ENCODE measurements at regions not wholly inside any gene's neighbourhood (a gene's known extent, or its start where the extent isn't known, plus 50 kb on each side); places are given as distances from the start of the nearest gene placed in this dataset.

DNA sequence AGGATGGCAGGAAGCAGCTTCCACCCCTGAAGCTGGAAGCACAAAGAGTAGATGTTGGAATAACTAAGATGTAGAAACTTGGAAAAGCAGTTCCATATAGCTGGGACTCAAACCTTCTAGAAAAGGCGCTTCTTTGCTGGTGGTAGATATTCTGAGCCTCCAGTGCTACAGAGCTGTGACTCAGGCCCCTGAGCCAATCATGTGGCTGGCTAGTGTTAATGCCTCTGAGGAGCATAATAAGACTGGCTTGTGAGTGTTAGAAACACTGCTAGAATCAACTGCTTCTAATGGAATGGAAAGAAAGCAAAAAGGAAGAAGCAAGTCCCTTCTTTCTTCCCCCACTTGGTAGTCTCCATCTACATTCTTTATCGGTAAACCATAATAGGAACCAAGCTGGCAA lies 234.2 kb upstream of the DMAC1 start:
- Mint-ChIP-seq H3K9me3 (ENCODE audit: unreplicated experiment) (peaks cover 20% of the 10 kb centered on the region), H3K27me3 (ENCODE audit: insufficient read depth, unreplicated experiment) (no peaks in the 10 kb centered on the region), H3K4me1 (ENCODE audit: low read depth, unreplicated experiment) (no peaks in the 10 kb centered on the region), H3K36me3 (ENCODE audit: insufficient read depth, unreplicated experiment) (no peaks in the 10 kb centered on the region), H3K27ac (ENCODE audit: unreplicated experiment) (no peak overlapping the region), H3K4me3 (ENCODE audit: unreplicated experiment) (no peak overlapping the region)
- intact Hi-C loops (cut with micrococcal nuclease; ENCODE audit: unreplicated experiment) = no loop called here
- BruUV-seq (replicated peaks) = no TSS peak
- Histone ChIP-seq H3K27me3 (replicated peaks; ENCODE audit: control insufficient read depth, insufficient read depth, low read length) (no peaks in the 10 kb centered on the region), H3K4me3 (ENCODE audit: low read depth, low read length) (no peak overlapping the region), H3K4me1 (no peaks in the 10 kb centered on the region), H3K36me3 (ENCODE audit: control insufficient read depth, insufficient read depth, low read length) (no peaks in the 10 kb centered on the region), H3K9me3 (no peaks in the 10 kb centered on the region; the same call in 1 of the 2 replicates)
- POLR2A ChIA-PET = no interaction called here
- no peak for DNase-seq
- CTCF ChIA-PET = no interaction called here
- TF ChIP-seq, protein P1, sequence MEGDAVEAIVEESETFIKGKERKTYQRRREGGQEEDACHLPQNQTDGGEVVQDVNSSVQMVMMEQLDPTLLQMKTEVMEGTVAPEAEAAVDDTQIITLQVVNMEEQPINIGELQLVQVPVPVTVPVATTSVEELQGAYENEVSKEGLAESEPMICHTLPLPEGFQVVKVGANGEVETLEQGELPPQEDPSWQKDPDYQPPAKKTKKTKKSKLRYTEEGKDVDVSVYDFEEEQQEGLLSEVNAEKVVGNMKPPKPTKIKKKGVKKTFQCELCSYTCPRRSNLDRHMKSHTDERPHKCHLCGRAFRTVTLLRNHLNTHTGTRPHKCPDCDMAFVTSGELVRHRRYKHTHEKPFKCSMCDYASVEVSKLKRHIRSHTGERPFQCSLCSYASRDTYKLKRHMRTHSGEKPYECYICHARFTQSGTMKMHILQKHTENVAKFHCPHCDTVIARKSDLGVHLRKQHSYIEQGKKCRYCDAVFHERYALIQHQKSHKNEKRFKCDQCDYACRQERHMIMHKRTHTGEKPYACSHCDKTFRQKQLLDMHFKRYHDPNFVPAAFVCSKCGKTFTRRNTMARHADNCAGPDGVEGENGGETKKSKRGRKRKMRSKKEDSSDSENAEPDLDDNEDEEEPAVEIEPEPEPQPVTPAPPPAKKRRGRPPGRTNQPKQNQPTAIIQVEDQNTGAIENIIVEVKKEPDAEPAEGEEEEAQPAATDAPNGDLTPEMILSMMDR (IDR thresholded peaks at IDR 0.05; ENCODE audit: insufficient read depth in 1 of 2, low read depth in 1 of 2, low read length in 1 of 2, severe bottlenecking in 1 of 2, unreplicated experiment in 1 of 2) = no peak

DNA sequence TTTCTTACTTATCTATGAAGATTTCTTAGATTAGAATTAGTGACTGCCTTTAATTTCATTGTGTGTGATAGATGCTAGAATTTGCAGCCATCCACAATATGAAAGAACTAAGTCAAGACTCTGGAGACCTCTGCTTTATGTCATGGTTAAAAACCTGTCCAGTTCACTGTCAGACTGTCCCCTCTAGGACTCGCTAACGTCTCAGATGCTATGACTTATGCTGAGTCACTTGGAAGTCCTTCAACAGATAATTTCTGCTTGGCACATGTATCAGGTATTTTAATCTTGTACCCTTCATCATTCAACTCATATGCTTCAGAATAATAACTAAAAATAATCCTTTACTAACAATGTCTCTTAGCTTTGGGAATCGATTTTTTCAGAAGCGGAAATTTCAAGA lies 230.5 kb upstream of the DMAC1 start:
- Mint-ChIP-seq H3K27ac (ENCODE audit: unreplicated experiment) (no peak overlapping the region), H3K9me3 (ENCODE audit: unreplicated experiment) (no peaks in the 10 kb centered on the region), H3K27me3 (ENCODE audit: insufficient read depth, unreplicated experiment) (no peaks in the 10 kb centered on the region), H3K4me1 (ENCODE audit: low read depth, unreplicated experiment) (no peaks in the 10 kb centered on the region), H3K36me3 (ENCODE audit: insufficient read depth, unreplicated experiment) (no peaks in the 10 kb centered on the region), H3K4me3 (ENCODE audit: unreplicated experiment) (no peak overlapping the region)
- Histone ChIP-seq H3K27me3 (replicated peaks; ENCODE audit: control insufficient read depth, insufficient read depth, low read length) (no peaks in the 10 kb centered on the region), H3K36me3 (ENCODE audit: control insufficient read depth, insufficient read depth, low read length) (no peaks in the 10 kb centered on the region), H3K4me1 (no peaks in the 10 kb centered on the region), H3K9me3 (no peaks in the 10 kb centered on the region), H3K4me3 (ENCODE audit: low read depth, low read length) (no peak overlapping the region)
- ChIA-PET POLR2A (no interaction called here), CTCF (no interaction called here)
- no peak for DNase-seq
- TF ChIP-seq, protein P1 (IDR thresholded peaks at IDR 0.05; ENCODE audit: insufficient read depth in 1 of 2, low read depth in 1 of 2, low read length in 1 of 2, severe bottlenecking in 1 of 2, unreplicated experiment in 1 of 2) = no peak
- no TSS peak for BruUV-seq (replicated peaks)
- intact Hi-C loops (cut with micrococcal nuclease; ENCODE audit: unreplicated experiment) = no loop called here

DNA sequence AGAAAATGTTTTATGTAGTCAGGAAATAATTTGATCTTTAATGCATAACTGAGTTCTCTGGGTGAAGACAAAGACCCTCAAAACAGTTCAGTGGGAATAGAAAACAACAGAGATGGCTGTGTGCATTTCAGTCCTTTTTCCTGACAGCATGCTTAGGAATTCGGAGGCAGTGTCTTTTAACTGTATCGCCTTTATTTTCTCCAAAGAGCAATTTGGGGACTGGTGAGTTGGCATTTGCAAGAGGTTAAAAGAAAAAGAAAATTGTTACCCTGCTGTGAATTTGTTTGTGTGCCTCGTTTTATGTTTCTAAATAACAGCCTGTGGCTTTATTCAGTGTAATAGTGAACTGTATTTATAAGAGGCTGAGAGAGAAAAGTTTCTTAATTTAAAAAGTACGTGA lies 227.8 kb upstream of the DMAC1 start:
- CTCF ChIA-PET = no interaction called here
- H3K27ac Mint-ChIP-seq (ENCODE audit: unreplicated experiment) = no peak overlapping the region
- Histone ChIP-seq H3K4me3 (ENCODE audit: low read depth, low read length) (no peak overlapping the region), H3K36me3 (ENCODE audit: control insufficient read depth, insufficient read depth, low read length) (no peaks in the 10 kb centered on the region), H3K9me3 (no peaks in the 10 kb centered on the region), H3K27me3 (replicated peaks; ENCODE audit: control insufficient read depth, insufficient read depth, low read length) (no peaks in the 10 kb centered on the region), H3K4me1 (no peaks in the 10 kb centered on the region)
- no peak overlapping the region for H3K4me3 Mint-ChIP-seq (ENCODE audit: unreplicated experiment)
- POLR2A ChIA-PET = no interaction called here
- peaks cover 16% of the 10 kb centered on the region for H3K9me3 Mint-ChIP-seq (ENCODE audit: unreplicated experiment)
- H3K27me3 Mint-ChIP-seq (ENCODE audit: insufficient read depth, unreplicated experiment) = no peaks in the 10 kb centered on the region
- no peaks in the 10 kb centered on the region for H3K36me3 Mint-ChIP-seq (ENCODE audit: insufficient read depth, unreplicated experiment)
- intact Hi-C loops (cut with micrococcal nuclease; ENCODE audit: unreplicated experiment) = loop anchor here (5.0 kb wide), 1 partner anchor 355 kb away; no protein-coding TSS in a partner anchor
- no TSS peak for BruUV-seq (replicated peaks)
- no peak for DNase-seq
- TF ChIP-seq, protein P1 (IDR thresholded peaks at IDR 0.05; ENCODE audit: insufficient read depth in 1 of 2, low read depth in 1 of 2, low read length in 1 of 2, severe bottlenecking in 1 of 2, unreplicated experiment in 1 of 2) = no peak
- no peaks in the 10 kb centered on the region for H3K4me1 Mint-ChIP-seq (ENCODE audit: low read depth, unreplicated experiment)
